SH-SY5Y (cell line): ENCODE measurements at regions not wholly inside any gene's neighbourhood (a gene's known extent, or its start where the extent isn't known, plus 50 kb on each side); places are given as distances from the start of the nearest gene placed in this dataset.

ENCODE experiments used
- GATA2 ChIP-seq: IDR thresholded peaks from 2 replicates; pipeline ENCODE4 v1.6.1; 2011; ENCODE audit warnings: mild to moderate bottlenecking, low read depth, low read length
- GATA3 ChIP-seq: IDR thresholded peaks from 2 replicates; pipeline ENCODE4 v1.6.1; 2011; ENCODE audit warnings: low read depth, mild to moderate bottlenecking, low read length, moderate library complexity

- no peak for TF ChIP-seq GATA2
- no peak for TF ChIP-seq GATA3
Observed at GRCh38 chr5:82834151-82834550, 243.0 kb downstream of the TMEM167A start.

- TF ChIP-seq GATA3 (no peak), GATA2 (no peak)
Observed at GRCh38 chr5:82833277-82833676, 243.9 kb downstream of the TMEM167A start.

- TF ChIP-seq GATA2 (no peak), GATA3 (no peak)
Observed at GRCh38 chr5:82832445-82832844, 244.7 kb downstream of the TMEM167A start.

GRCh38 chr5:82828211-82828610 is 249.0 kb downstream of the TMEM167A start:
- TF ChIP-seq GATA3: no peak
- TF ChIP-seq GATA2: no peak

- no peak for TF ChIP-seq GATA2
- TF ChIP-seq GATA3: no peak
Observed at GRCh38 chr5:82827651-82828050, 249.5 kb downstream of the TMEM167A start.

GRCh38 chr5:82822634-82822927 is 254.6 kb downstream of the TMEM167A start:
- no peak for TF ChIP-seq GATA2
- TF ChIP-seq GATA3: no peak

GRCh38 chr5:82821846-82822633 is 255.2 kb downstream of the TMEM167A start:
- TF ChIP-seq GATA2: no peak
- TF ChIP-seq GATA3: no peak

GRCh38 chr5:82820961-82821845 is 256.0 kb downstream of the TMEM167A start:
- no peak for TF ChIP-seq GATA3
- no peak for TF ChIP-seq GATA2

- no peak for TF ChIP-seq GATA3
- no peak for TF ChIP-seq GATA2
Observed at GRCh38 chr5:82820188-82820587, 257.0 kb downstream of the TMEM167A start.

GRCh38 chr5:82817897-82818676 is 259.1 kb downstream of the TMEM167A start:
- TF ChIP-seq GATA3 (no peak), GATA2 (no peak)

GRCh38 chr5:82816926-82817325 is 260.3 kb downstream of the TMEM167A start:
- TF ChIP-seq GATA2 (no peak), GATA3 (no peak)

- TF ChIP-seq GATA2: no peak
- TF ChIP-seq GATA3: no peak
Observed at GRCh38 chr5:82815871-82816270, 261.3 kb downstream of the TMEM167A start.

GRCh38 chr5:82813861-82814260 is 263.3 kb downstream of the TMEM167A start:
- TF ChIP-seq GATA3 (no peak), GATA2 (no peak)

- no peak for TF ChIP-seq GATA2
Observed at GRCh38 chr5:82812575-82812974, 264.6 kb downstream of the TMEM167A start.
